Retinal pigment epithelial cell (primary cell): ENCODE measurements at regions not wholly inside any gene's neighbourhood (a gene's known extent, or its start where the extent isn't known, plus 50 kb on each side); places are given as distances from the start of the nearest gene placed in this dataset.
"Not testable (repeated sequence)": the region's sequence is repeated elsewhere in the genome, so short reads cannot be mapped to it uniquely, and the experiment has no call there.

Source experiments
- DNase-seq: peaks from one replicate; pipeline ENCODE4 v3.0.0-alpha.2; 2010; ENCODE audit warnings: low read depth
- H3K4me3 ChIP-seq: 2 replicates; pipeline ENCODE4 v1.5.1; 2011; ENCODE audit warnings: mild to moderate bottlenecking, low read length, control low read depth, moderate library complexity
- TF ChIP-seq, protein P1 (sequence below): conservative IDR thresholded peaks from 2 replicates; pipeline ENCODE4 v1.5.1; 2011; ENCODE audit warnings: low read depth, low read length, control low read depth, inconsistent platforms

DNA sequence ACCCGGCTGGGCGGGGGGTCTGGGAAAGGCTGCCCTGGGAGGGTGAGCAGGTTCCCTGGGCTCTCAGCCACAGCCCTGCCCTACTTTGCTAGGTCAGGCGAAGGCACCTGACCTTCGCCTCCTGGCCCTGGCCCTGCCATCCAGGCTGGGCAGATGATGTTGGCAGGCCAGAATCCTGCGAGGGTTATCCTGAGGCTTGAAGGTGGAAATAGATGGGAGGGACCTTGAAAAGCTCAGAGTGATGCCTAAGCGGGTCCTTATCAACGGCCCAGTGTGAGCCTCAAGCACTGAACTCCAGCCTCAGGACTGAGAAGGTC, 191.3 kb downstream of the LAT start:
- not testable (repeated sequence) for H3K4me3 ChIP-seq, DNase-seq

DNA sequence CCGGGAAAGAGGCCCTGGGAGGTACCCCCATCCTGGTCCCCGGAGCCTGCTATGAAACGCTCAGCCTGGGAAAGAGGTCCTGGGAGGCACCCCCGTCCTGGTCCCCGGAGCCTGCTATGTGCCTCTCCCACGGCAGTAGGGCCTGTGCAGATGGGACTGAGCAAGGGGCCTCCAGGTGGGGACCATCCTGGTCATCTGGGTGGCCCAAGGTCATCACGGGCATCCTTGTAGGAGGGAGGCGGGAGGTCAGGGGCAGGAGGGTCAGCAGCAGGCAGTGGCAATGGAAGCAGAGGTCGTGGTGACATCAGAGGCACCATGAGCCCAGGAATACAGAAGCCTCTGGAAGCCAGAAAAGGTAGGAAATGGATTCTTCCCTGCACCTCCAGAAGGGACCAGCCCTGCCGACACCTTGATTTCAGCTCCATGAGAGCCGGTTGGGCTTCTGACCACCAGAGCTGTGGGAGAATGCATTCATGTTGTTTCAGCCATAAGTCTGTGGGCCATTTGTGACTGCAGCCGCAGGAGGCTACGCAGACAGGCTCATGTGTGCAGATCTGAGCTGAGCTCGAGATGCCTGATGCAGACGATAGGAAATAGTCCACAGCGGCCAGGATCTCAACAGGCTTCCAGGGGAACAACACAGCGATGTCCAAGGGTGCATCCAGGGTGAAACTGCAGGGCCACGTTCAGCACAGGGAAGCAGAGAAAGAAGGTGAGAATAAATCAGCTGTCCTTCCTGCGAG, 190.7 kb downstream of the LAT start:
- not testable (repeated sequence) for DNase-seq, H3K4me3 ChIP-seq

DNA sequence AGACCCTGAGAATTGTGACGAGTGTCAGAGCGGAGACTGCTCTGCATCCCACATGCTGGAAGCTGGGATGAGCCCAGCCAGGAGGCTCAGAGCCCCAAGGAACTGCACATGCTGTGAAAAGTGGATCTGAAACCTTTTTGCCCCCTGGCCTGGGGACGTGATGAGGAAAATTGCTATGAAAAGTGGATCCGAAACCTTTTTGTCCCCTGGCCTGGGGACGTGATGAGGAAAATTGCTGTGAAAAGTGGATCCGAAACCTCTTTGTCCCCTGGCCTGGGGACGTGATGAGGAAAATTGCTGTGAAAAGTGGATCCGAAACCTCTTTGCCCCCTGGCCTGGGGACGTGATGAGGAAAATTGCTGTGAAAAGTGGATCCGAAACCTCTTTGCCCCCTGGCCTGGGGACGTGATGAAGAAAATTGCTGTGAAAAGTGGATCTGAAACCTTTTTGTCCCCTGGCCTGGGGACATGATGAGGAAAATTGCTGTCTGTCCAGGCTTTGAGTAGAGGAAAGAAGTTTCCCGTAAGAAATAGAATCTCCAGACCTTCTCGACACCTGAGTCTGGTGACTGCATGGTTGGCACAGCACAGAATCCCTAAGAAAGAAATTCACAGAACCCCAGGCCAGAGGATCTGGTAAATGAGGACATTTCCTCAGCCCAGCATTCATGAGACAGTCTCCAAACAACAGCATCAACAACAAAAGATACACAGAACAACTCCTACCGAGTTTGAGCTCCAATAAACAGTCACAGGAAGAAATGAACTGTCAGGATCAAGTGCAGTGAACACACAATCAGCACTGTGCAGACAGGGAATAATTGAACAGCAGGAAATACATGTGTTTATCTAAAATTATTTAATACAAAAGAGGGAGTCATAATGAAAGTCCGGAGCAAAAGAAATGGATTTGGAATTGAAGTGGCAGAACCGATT, 188.8 kb downstream of the LAT start:
- DNase-seq, H3K4me3 ChIP-seq: not testable (repeated sequence)

DNA sequence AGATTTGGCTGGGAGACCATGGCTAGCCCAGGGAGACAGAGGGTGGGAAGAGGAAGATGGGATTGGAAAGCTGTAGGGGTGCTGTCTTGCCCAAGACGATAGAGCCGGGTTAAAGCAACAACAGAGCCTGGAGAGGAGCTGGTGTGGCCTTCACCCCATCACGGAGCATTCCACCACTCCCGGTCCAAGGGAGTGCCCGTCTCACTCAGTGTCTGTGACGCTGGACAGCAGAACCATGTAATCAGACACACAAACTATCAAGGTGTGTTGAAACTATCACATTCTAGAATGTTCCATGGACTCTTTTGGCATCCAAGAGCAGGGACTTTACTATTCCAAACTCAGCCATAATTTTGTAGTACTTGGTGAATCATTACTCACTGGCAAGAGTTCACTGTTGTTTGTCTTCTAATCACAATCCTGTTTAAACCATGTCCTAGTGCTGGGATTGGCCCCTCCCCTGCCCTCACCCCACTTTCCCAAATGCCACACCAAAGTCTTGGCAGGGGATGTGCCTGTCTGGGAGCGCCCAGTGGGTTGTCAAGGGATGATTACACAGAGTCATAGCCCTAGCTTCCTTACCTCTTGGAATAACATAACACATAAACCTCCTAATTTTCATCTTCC, 187.4 kb downstream of the LAT start:
- not testable (repeated sequence) for H3K4me3 ChIP-seq, DNase-seq

DNA sequence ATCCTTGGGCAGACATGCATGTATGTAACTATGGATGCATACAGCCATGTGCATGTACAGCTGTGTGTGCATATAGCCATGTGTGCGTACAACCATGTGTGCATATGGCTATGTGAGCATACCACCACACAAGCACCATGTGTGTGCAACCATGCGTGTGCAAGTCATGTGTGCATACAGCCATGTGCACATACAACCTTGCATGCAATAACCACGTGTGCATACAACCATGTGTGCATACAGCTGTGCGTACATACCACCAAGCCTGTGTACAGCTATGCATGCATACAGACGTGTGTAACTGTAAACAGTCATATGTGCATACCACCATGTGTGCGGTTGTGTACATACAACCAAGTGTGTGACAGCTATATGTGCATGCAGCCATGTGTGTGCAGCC, 186.4 kb downstream of the LAT start:
- not testable (repeated sequence) for H3K4me3 ChIP-seq, DNase-seq

DNA sequence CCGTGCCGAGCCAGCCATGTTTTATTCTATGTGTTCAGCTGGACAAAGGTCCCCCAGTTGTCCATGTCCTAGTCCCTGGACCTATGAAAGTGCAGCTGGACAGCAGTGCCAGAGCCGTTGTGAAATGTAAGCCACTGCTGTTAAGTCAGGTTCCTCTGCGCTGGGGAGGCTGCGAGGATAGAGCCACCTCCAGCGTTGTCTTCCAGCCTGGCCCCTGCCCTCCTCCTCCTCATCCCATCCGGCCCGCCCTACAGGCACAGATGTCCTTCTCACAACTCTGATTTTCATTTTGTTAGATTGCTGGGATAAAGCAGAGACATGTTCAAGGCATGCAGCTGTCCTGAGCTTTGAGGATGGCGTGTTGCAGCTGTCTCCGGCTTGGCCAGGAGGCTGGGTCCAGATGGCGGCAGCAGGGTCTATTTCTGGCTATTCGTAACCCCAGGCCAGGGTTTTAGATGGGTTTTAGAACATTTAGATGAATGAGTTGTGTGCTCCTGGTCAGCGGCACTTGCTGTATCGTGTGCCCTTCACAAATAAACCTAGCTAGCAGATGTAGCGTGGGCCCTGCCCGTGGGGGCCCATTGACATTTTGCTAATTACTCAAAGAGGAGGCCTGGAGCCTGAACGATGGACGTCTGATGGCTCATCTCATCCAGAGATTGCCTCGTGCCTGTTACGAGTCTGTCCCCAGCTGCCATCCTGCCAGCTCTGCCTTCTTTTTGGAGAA, 185.7 kb downstream of the LAT start:
- DNase-seq, H3K4me3 ChIP-seq: not testable (repeated sequence)

DNA sequence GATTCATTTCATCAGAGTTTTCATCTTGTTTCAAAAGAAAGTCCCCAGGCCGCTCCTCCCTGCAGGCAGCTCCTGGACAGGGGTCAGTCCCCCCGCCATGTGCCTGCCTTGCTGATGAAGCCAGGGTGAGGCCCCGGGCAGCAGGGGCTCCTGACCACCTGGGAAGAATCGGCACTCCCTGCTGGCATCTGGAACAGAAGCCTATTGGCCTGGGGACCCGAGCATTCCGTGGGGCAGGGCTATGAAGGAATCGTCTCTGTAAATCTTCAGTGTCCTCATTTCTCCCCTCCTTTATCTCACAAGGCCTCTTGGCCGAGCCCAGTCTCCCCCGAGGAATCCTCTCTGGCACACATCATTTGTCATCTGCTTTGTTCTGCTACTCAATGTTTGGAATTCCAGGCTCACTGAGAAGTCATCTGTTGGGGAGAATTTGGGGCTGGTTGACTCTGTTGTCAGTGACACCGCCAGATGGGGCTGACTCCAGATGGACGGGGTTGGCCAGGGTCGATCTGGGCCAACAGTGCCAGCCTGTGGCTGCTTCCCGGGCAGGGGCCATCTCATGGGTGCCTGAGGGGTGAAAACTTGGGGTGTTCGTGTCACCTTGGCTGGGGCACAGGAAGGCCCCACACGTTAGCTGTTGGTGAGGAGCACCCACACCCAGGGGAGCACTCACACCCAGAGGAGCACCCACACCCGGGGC, 184.6 kb downstream of the LAT start:
- DNase-seq, H3K4me3 ChIP-seq: not testable (repeated sequence)

DNA sequence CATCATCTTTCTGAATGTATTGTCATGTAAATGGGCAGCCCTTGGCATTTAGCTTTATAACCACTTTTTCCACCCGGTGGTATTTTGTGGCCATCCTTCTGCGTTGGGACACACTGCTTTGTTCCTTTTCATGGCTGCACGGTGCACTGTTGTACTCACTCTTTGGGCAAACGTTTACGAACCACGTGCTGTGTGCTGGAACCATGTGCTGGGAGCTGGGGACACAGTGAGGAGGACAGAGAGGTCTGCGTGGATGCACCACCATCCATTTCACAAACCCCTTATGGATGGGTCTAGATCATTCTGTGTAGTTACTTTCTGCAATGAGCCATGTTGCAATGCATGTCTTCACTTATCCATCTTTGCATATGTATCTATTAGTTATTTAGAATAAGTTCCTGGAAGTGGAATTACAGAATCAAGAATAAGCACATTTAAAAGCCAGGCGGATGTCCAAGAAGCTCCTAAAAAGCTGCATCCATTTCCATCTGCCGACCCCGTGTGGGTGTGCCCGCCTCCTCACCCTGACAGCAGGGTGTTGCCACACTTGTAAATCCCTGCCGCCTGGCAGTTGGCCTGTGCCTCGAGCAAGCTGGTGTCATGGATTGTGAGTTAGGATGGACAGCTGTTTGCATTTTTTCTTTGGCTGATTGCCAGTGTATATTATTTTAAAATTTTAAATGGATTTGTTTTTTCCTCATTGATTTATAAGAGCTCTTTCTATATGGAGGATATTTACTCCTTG, 183.8 kb downstream of the LAT start:
- DNase-seq, H3K4me3 ChIP-seq: not testable (repeated sequence)

DNA sequence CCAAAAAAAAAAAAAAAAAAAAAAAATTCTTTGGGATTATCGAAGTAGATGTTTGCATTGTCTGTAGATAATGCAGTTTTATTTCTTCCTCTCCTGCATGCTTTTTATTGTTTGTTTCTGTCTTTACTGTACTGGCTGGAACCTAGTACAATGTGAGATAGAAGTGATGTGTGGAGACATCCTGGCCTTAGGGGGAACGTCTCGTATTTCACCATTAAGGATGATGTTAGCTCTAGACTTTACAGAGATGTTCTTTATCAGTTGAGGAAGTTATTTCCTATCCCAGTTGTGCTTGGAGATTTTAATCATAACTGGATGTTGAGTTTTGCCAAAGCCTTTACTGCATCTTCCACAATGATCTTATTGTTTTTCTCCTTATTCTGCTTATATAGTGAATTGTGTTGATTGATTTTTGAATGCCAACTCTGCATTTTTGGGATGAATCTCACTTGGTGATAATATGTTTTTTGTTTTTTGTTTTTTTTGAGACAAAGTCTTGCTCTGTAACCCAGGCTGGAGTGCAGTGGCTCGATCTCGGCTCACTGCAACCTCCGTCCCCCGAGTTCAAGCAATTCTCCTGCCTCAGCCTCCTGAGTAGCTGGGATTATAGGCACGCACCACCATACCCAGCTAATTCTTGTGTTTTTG, 179.7 kb downstream of the LAT start:
- not testable (repeated sequence) for DNase-seq, H3K4me3 ChIP-seq

DNA sequence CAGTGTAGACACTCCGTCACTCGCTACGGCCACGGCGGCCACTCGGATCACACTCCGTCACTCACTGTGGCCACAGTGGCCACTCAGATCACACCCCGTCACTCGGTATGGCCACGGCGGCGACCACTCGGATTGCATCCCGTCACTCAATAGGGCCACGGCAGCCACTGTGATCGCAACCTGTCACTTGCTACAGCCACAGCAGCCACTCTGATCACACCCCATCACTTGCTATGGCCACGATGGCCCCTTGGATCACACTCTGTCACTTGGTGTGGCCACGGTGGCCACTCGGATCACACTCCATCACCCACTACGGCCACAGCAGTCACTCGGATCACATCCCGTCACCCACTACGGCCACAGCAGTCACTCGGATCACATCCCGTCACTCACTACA, 175.3 kb downstream of the LAT start:
- H3K4me3 ChIP-seq, DNase-seq: not testable (repeated sequence)

DNA sequence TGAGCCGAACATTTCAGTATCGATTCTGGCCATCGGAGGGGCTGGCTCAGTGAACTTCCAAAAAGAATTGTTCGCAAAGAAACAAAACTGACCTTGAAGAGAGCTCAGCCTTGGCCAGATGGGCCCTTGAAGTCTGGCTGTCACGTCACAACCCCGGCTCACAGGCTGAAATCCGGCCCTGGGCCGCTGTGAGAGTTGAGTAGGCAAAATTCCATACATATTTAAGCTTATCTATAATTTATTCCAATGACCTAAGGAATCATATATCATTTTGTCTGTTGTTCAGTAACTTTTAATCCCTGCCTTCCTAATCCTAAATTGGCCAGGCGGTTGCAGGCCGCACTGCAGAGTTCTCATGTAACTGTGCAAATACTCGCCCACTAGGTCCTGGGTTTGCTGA, 174.8 kb downstream of the LAT start:
- not testable (repeated sequence) for H3K4me3 ChIP-seq, DNase-seq

DNA sequence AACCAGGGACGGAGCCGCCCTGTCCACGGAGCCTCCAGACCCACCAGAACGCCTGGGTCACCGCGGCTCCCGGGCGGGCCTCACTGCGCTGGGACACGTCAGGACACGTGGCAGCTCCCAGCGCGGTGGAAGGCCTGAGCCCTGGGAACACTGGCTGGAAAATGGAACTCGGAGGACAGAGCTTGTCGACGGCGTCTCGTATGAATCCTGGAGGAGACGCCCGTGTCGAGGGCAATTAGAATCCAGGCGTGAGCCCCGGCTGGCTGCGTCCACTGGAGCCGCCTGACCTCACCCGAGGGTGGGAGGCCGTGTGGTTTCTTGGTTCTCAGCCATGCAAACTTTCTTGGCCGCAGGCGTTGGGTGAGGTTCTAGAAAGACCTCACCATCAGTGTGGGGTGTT, 173.9 kb downstream of the LAT start:
- TF ChIP-seq, protein P1, sequence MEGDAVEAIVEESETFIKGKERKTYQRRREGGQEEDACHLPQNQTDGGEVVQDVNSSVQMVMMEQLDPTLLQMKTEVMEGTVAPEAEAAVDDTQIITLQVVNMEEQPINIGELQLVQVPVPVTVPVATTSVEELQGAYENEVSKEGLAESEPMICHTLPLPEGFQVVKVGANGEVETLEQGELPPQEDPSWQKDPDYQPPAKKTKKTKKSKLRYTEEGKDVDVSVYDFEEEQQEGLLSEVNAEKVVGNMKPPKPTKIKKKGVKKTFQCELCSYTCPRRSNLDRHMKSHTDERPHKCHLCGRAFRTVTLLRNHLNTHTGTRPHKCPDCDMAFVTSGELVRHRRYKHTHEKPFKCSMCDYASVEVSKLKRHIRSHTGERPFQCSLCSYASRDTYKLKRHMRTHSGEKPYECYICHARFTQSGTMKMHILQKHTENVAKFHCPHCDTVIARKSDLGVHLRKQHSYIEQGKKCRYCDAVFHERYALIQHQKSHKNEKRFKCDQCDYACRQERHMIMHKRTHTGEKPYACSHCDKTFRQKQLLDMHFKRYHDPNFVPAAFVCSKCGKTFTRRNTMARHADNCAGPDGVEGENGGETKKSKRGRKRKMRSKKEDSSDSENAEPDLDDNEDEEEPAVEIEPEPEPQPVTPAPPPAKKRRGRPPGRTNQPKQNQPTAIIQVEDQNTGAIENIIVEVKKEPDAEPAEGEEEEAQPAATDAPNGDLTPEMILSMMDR = no peak
- H3K4me3 ChIP-seq = no peak overlapping the region
- no peak for DNase-seq

DNA sequence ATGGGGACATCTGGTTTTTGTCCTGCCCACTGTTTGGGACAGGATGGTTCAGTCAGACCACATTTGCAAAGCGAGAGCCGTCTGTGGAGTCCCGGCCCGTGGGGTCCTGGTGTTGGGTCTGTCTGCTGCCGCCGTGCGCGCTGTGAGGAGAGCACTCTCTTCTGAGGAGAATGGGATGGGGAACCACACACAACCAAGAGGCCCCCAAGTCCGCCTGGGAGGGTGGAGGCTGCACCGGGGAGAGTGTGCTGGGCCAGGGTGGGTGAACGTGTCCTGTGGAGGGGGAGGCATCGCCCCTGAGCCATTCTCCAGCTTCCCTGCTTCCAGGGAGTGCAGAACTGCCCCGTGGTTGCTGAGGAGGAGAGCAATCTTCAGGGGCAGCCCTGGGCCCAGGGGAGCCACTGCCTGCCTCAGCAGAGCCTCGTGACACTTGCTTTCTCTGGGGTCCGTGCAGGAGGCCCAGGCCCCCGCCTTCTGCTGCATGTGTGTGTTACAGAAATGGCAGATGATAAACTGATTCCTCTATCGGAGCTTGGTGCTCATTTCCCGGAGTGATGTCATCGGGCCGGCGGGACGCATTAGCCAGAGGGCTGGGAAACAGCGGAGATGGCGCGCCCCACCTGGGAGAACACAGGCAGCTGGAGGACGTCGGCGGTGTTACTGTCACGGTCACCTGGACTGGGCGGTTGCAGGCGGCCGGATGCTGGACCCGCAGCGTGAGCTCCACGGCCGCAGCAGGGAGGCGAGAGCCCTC, 173.4 kb downstream of the LAT start:
- H3K4me3 ChIP-seq, DNase-seq: not testable (repeated sequence)

DNA sequence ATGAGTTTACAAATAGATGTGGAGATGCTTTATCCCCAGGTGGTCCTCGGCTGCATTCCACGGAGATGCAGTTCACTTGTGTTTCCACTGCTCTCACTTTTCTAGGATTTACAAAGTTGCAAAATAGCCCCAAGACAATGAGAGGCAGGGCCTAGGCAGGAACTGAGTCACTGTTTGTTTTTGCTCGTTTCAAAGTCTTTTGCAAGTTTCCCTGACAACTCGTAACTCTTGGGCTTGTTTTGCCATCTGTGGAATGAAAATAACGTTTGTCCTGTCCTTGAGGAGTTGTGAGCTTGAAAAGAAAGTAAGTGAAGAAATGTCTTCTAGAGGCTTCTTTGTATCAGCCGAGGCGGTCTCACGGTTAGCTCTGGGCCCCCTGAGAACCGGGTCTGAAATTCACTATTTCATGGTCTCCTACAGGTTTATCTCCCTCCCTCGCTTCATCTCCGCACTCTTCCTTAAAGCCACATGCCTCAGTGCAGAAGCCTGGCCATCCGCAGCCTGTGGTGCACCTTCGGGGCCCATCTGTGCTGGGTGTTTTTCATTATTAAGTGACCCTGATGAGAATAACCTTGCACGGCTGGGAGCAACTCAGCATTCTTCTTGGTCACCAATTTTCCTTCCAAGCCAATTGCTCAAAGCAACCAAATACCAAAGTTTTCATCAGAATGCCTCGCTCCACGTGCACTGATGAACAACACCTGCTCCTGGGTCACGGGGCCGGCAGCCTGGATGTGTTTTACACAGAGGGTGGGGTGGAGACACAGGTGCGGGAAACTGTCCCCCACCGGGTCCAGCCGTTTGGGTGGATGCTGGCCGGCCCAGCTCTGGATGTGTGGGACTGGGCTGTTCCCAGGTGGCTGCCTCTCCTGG, 172.4 kb downstream of the LAT start:
- DNase-seq = peak; percentile 69
- H3K4me3 ChIP-seq = not testable (repeated sequence)
